Adrenal gland (tissue), 9 donors: ENCODE measurements at regions not wholly inside any gene's neighbourhood (a gene's known extent, or its start where the extent isn't known, plus 50 kb on each side); places are given as distances from the start of the nearest gene placed in this dataset.

ENCODE experiments used
- DNase-seq, 7 donors: peaks; one replicate each; pipeline ENCODE4 v3.0.0-alpha.2; 2019 to 2020
- H3K27ac ChIP-seq, 5 donors: fragments of 200-600 bp; sonication (generic) in 4 of 5; 1 replicate in 3 of 5; 2 replicates in 2 of 5; pipeline versions ENCODE4 v1.5.1 to v1.8.0; 2016 to 2020; ENCODE audit warnings: mild to moderate bottlenecking in 1 of 5
- H3K27me3 ChIP-seq: fragments of 200-600 bp; 2 replicates; pipeline ENCODE4 v1.8.0; 2021
- H3K36me3 ChIP-seq, 2 donors: fragments of 200-600 bp; replicated peaks in 1 of 2; 1 replicate in 1 of 2; 2 replicates in 1 of 2; pipeline versions ENCODE4 v1.5.1 to v1.8.0; 2018 to 2022
- H3K4me1 ChIP-seq, 2 donors: fragments of 200-600 bp; replicated peaks in 1 of 2; 1 replicate in 1 of 2; 2 replicates in 1 of 2; pipeline versions ENCODE4 v1.5.1 to v1.8.0; 2018 to 2021
- H3K4me3 ChIP-seq, 4 donors: fragments of 200-600 bp; sonication (generic) in 3 of 4; one replicate each; pipeline ENCODE4 v1.5.1; 2016 to 2018
- H3K9me3 ChIP-seq, 3 donors: fragments of 200-600 bp; sonication (generic) in 1 of 3; replicated peaks in 1 of 3; 1 replicate in 2 of 3; 2 replicates in 1 of 3; pipeline versions ENCODE4 v1.5.1 to v1.8.0; 2016 to 2021
- CTCF ChIP-seq, 6 experiments: fragments of 450-650 bp in 4 of 6; fragments of 200-600 bp in 2 of 6; sonication (generic) in 1 of 6; IDR thresholded peaks; 1 replicate in 5 of 6; 2 replicates in 1 of 6; pipeline versions ENCODE4 v1.5.1 to v1.8.0; 2016 to 2021; ENCODE audit warnings: antibody characterized with exemption in 6 of 6, mild to moderate bottlenecking in 2 of 6, moderate library complexity in 1 of 6
- POLR2A ChIP-seq, 2 donors: fragments of 450-650 bp; IDR thresholded peaks; one replicate each; pipeline ENCODE4 v1.6.1; 2017; ENCODE audit warnings: antibody characterized with exemption in 2 of 2, mild to moderate bottlenecking in 2 of 2, moderate library complexity in 1 of 2
- WGBS, 4 donors: extraction: QIAGEN DNeasy Blood & Tissue Kit in 2 of 4; methylation state at CpG; one replicate each; pipeline versions ENCODE4 v1.1.5 to v1.1.7; 2013 to 2017; 5-methylcytosine and 5-hydroxymethylcytosine counted together
- intact Hi-C, 2 donors: fragments of 100-400 bp; cut with DNase I; formaldehyde crosslinking; loops; one replicate each; pipeline versions ENCODE4 v1.14.1 to v1.15.0; 2022 to 2023
- donor health status: healthy with polysubstance abuse.
- donor health status: Bipolar disorder and iron deficiency.
- donor health status: DM: yes; HTN: yes; CAD: no.
- donor health status: DM: no; HTN: no; CAD: no.
- donor health status: DM: no; HTN: no; CAD: no.

- H3K4me3 ChIP-seq, result no peak overlapping the region
- no peak for DNase-seq
- no peaks in the 10 kb centered on the region for H3K4me1 ChIP-seq
- intact Hi-C loops, result no loop called here
- 55 to 70% (median 65%) methylated on average over 2 of the region's 2 CpGs for WGBS, 4 donors
- TF ChIP-seq POLR2A (IDR thresholded peaks at IDR 0.05), result no peak
- no peak for TF ChIP-seq CTCF (IDR thresholded peaks at IDR 0.05)
- H3K36me3 ChIP-seq, result no peaks in the 10 kb centered on the region
- peaks cover 0 to 9% (median 6%) of the 10 kb centered on the region in 3 donors for H3K9me3 ChIP-seq
- no peak overlapping the region for H3K27ac ChIP-seq
- no peaks in the 10 kb centered on the region for H3K27me3 ChIP-seq
Measured at GRCh38 chr10:10205906-10206305, 811.8 kb upstream of the CELF2 start.

- peaks cover 0 to 9% (median 6%) of the 10 kb centered on the region in 3 donors for H3K9me3 ChIP-seq
- no peaks in the 10 kb centered on the region for H3K27me3 ChIP-seq
- no peaks in the 10 kb centered on the region for H3K36me3 ChIP-seq
- TF ChIP-seq CTCF (IDR thresholded peaks at IDR 0.05) (no peak), POLR2A (IDR thresholded peaks at IDR 0.05) (no peak)
- 75 to 94% (median 88%) methylated on average over 2 to 3 of the region's 3 CpGs for WGBS, 4 donors
- DNase-seq, result no peak
- H3K4me3 ChIP-seq, result no peak overlapping the region
- H3K27ac ChIP-seq, result no peak overlapping the region
- H3K4me1 ChIP-seq, result no peaks in the 10 kb centered on the region
- intact Hi-C loops, result no loop called here
Measured at GRCh38 chr10:10207538-10207937, 810.1 kb upstream of the CELF2 start.

- 35 to 45% (median 40%) methylated on average over 3 to 4 of the region's 4 CpGs for WGBS, 4 donors
- no peak for TF ChIP-seq CTCF (IDR thresholded peaks at IDR 0.05)
- no peak for TF ChIP-seq POLR2A (IDR thresholded peaks at IDR 0.05)
- H3K9me3 ChIP-seq, result peaks cover 0 to 9% (median 6%) of the 10 kb centered on the region in 3 donors
- no peak overlapping the region for H3K4me3 ChIP-seq
- no peaks in the 10 kb centered on the region for H3K4me1 ChIP-seq
- DNase-seq, result no peak
- intact Hi-C loops, result no loop called here
- no peaks in the 10 kb centered on the region for H3K36me3 ChIP-seq
- H3K27me3 ChIP-seq, result no peaks in the 10 kb centered on the region
- H3K27ac ChIP-seq, result no peak overlapping the region
Measured at GRCh38 chr10:10208196-10208595, 809.5 kb upstream of the CELF2 start.

GRCh38 chr10:10209167-10209566 is 808.5 kb upstream of the CELF2 start:
- Histone ChIP-seq H3K4me1 (no peaks in the 10 kb centered on the region), H3K27me3 (no peaks in the 10 kb centered on the region), H3K4me3 (no peak overlapping the region), H3K9me3 (peaks cover 0 to 6% (median 3%) of the 10 kb centered on the region in 3 donors), H3K27ac (peak overlapping the region in 1 of 5 donors; percentile 38), H3K36me3 (no peaks in the 10 kb centered on the region)
- TF ChIP-seq CTCF (IDR thresholded peaks at IDR 0.05) (no peak), POLR2A (IDR thresholded peaks at IDR 0.05) (no peak)
- WGBS, 4 donors, result 20 to 29% (median 24%) methylated on average over 3 of the region's 3 CpGs
- peak in 6 of 7 donors; percentile 25 to 63 (median 42) for DNase-seq
- intact Hi-C loops, result no loop called here
